ENCODE measurements at regions not wholly inside any gene's neighbourhood (a gene's known extent, or its start where the extent isn't known, plus 50 kb on each side); places are given as distances from the start of the nearest gene placed in this dataset.
"Not testable (repeated sequence)": the region's sequence is repeated elsewhere in the genome, so short reads cannot be mapped to it uniquely, and the experiment has no call there.

GRCh38 chrX:2572740-2573139, 72.0 kb upstream of the DHRSX start:
- DNase-seq (ENCODE audit: low read depth in 3 of 3) = no peak

GRCh38 chrX:2568125-2568524, 67.3 kb upstream of the DHRSX start:
- no peak for DNase-seq (ENCODE audit: low read depth in 3 of 3)

DNA sequence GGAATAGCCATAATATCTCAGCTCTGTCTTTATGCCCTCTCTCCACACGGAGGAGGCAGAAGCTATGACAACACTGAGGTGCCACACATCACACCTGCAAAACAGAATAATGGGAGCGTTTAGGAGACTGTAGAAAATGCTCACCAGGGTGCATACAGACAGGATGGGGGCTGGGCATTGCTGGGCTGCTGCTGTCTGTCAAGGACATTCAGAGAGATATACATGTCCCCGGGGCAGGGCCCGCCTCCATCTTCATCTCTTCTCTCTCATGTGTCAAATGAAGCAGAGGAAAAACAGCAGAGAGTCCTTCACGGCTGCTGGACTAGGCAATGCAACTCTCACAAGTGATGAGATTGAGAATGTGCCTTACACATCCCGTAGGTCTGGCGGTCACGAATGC, 65.3 kb upstream of the DHRSX start:
- no peak for DNase-seq (ENCODE audit: low read depth in 3 of 3)

- no peak for DNase-seq (ENCODE audit: low read depth in 3 of 3)
Measured at GRCh38 chrX:2561456-2561855, 60.7 kb upstream of the DHRSX start.

DNA sequence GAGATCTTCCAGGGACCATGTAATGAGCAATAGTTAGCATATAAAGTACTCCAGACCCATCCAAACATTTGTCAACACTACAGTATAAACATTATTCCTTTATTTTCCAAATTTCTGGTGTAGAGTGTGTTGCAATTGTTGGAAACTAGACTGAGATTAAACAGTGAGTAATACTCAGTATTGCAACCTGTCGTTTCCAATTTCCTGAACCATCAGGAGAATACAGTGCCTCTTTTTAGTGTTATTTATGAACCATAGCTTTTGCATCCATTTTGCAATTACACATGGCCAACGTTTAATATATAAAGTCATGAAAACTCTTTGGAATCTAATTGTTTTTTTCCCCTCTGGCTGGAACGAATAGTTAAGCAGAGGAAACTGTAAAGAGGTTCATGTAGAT, 58.3 kb upstream of the DHRSX start:
- no peak for DNase-seq (ENCODE audit: low read depth in 3 of 3)

DNA sequence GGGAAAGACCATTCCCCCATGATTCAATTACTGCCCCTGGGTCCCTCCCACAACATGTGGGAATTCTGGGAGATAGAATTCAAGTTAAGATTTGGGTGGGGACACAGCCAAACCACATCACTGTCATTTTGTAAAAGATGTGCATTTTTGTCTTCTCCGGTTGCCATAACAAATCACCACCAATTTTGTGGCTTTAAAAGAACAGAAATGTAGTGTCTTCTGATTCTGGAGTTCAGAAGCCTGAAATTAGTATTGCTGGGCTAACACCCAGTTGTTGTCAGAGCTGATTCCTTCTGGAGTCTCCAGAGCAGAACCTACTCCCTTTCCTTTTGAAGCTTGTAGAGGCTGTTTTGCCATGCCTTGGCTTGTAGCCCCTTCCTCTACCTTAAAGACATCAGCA, 54.1 kb upstream of the DHRSX start:
- DNase-seq (ENCODE audit: low read depth in 3 of 3) = no peak

GRCh38 chrX:2554066-2554465, 53.3 kb upstream of the DHRSX start:
- not testable (repeated sequence) for DNase-seq (ENCODE audit: low read depth in 3 of 3)

- DNase-seq (ENCODE audit: low read depth in 3 of 3) = no peak
Measured at GRCh38 chrX:2552621-2553201, 51.9 kb upstream of the DHRSX start.

GRCh38 chrX:2550328-2551020, 49.7 kb upstream of the DHRSX start:
- no peak for DNase-seq (ENCODE audit: low read depth in 3 of 3)
